ENCODE measurements at regions not wholly inside any gene's neighbourhood (a gene's known extent, or its start where the extent isn't known, plus 50 kb on each side); places are given as distances from the start of the nearest gene placed in this dataset.

- Histone ChIP-seq H3K27me3 (ENCODE audit: control insufficient read depth, insufficient read depth, low read length) (no peaks in the 10 kb centered on the region), H3K4me3 (ENCODE audit: low read depth in 2 of 2, low read length in 2 of 2) (no peak overlapping the region), H3K36me3 (ENCODE audit: control insufficient read depth, insufficient read depth, low read length) (no peaks in the 10 kb centered on the region), H3K27ac (ENCODE audit: low read length) (no peak overlapping the region), H3K4me1 (ENCODE audit: control insufficient read depth, insufficient read depth, low read length) (no peaks in the 10 kb centered on the region), H3K9me3 (ENCODE audit: control insufficient read depth, insufficient read depth, low read depth, low read length) (no peaks in the 10 kb centered on the region)
- TF ChIP-seq CTCF (IDR thresholded peaks at IDR 0.05) (no peak), SIN3A (IDR thresholded peaks at IDR 0.05; ENCODE audit: borderline replicate concordance, insufficient read depth, low read depth, low read length) (no peak), POLR2AphosphoS5 (IDR thresholded peaks at IDR 0.05; ENCODE audit: low read depth, low read length) (no peak), REST (IDR thresholded peaks at IDR 0.05; ENCODE audit: insufficient read depth in 1 of 2, low read depth in 2 of 2, low read length in 1 of 2) (no peak), TCF7L2 (IDR thresholded peaks at IDR 0.05; ENCODE audit: low read depth, low read length) (no peak)
- ATAC-seq (no peak), DNase-seq (ENCODE audit: low read depth, low spot score) (no peak)
- in situ Hi-C loops (cut with HindIII; ENCODE audit: low pct_unique_long_range_greater_than_20kb, low sequenced_read_pairs) (no loop called here), intact Hi-C loops (cut with micrococcal nuclease; ENCODE audit: unreplicated experiment) (no loop called here)
- no TSS peak for BruUV-seq (replicated peaks)
- POLR2A ChIA-PET, result no interaction called here
- CTCF ChIA-PET, result no interaction called here
Measured at GRCh38 chr13:76677043-76677442, 209.2 kb downstream of the KCTD12 start.

- in situ Hi-C loops (cut with HindIII; ENCODE audit: low pct_unique_long_range_greater_than_20kb, low sequenced_read_pairs) (no loop called here), intact Hi-C loops (cut with micrococcal nuclease; ENCODE audit: unreplicated experiment) (no loop called here)
- no peaks in the 10 kb centered on the region for H3K36me3 ChIP-seq (ENCODE audit: control insufficient read depth, insufficient read depth, low read length)
- ChIA-PET CTCF (no interaction called here), POLR2A (no interaction called here)
- TF ChIP-seq SIN3A (IDR thresholded peaks at IDR 0.05; ENCODE audit: borderline replicate concordance, insufficient read depth, low read depth, low read length) (no peak), CTCF (IDR thresholded peaks at IDR 0.05) (no peak), POLR2AphosphoS5 (IDR thresholded peaks at IDR 0.05; ENCODE audit: low read depth, low read length) (no peak), REST (IDR thresholded peaks at IDR 0.05; ENCODE audit: insufficient read depth in 1 of 2, low read depth in 2 of 2, low read length in 1 of 2) (no peak), TCF7L2 (IDR thresholded peaks at IDR 0.05; ENCODE audit: low read depth, low read length) (no peak)
- no TSS peak for BruUV-seq (replicated peaks)
- H3K27me3 ChIP-seq (ENCODE audit: control insufficient read depth, insufficient read depth, low read length), result no peaks in the 10 kb centered on the region
- no peaks in the 10 kb centered on the region for H3K4me1 ChIP-seq (ENCODE audit: control insufficient read depth, insufficient read depth, low read length)
- ATAC-seq (no peak), DNase-seq (ENCODE audit: low read depth, low spot score) (no peak)
- no peak overlapping the region for H3K4me3 ChIP-seq (ENCODE audit: low read depth in 2 of 2, low read length in 2 of 2)
- no peaks in the 10 kb centered on the region for H3K9me3 ChIP-seq (ENCODE audit: control insufficient read depth, insufficient read depth, low read depth, low read length)
- no peak overlapping the region for H3K27ac ChIP-seq (ENCODE audit: low read length)
Measured at GRCh38 chr13:76672420-76672819, 213.8 kb downstream of the KCTD12 start.

All from Panc1 (cell line).